WTC11 (cell line): ENCODE measurements at regions not wholly inside any gene's neighbourhood (a gene's known extent, or its start where the extent isn't known, plus 50 kb on each side); places are given as distances from the start of the nearest gene placed in this dataset.

Source experiments
- ATAC-seq: fragments of 200-7000 bp; cut with Tn5 transposase; 2 replicates; pipeline ENCODE4 v1.10.0; 2021; ENCODE audit warnings: mild to moderate bottlenecking, moderate library complexity
- CTCF ChIA-PET: fragments of 300-600 bp; sonication (Branson Sonifier 250); formaldehyde crosslinking; loops from one replicate; lab custom pipeline; 2021; ENCODE audit warnings: antibody characterized with exemption; lab: Charles Lee
- POLR2A ChIA-PET: fragments of 350-600 bp; sonication (Branson Sonifier 250); formaldehyde crosslinking; loops from one replicate; lab custom pipeline; 2021; ENCODE audit warnings: antibody characterized with exemption; lab: Charles Lee
- DNase-seq: peaks from one replicate; pipeline ENCODE4 v3.0.0; 2021; ENCODE audit warnings: low spot score
- H3K27ac Mint-ChIP-seq: 2 replicates; pipeline ENCODE4 v1.8.0; 2021; ENCODE audit warnings: mixed read lengths
- H3K27me3 Mint-ChIP-seq: 2 replicates; pipeline ENCODE4 v1.8.0; 2021; ENCODE audit warnings: low read depth, mild to moderate bottlenecking, moderate library complexity, mixed read lengths
- H3K36me3 Mint-ChIP-seq: 2 replicates; pipeline ENCODE4 v1.8.0; 2021; ENCODE audit warnings: mixed read lengths
- H3K4me1 Mint-ChIP-seq: 2 replicates; pipeline ENCODE4 v1.8.0; 2022; ENCODE audit warnings: mixed read lengths
- H3K4me3 Mint-ChIP-seq: 2 replicates; pipeline ENCODE4 v1.8.0; 2021; ENCODE audit warnings: mild to moderate bottlenecking, moderate library complexity, mixed read lengths
- H3K9me3 Mint-ChIP-seq: 2 replicates; pipeline ENCODE4 v1.8.0; 2021; ENCODE audit warnings: mixed read lengths
- AFF4 ChIP-seq: sonication (generic); formaldehyde crosslinking; IDR thresholded peaks from 2 replicates; pipeline ENCODE4 v1.8.1; 2023; ENCODE audit warnings: mild to moderate bottlenecking, missing genetic modification reagents, borderline replicate concordance
- ATF6 ChIP-seq: sonication (generic); formaldehyde crosslinking; IDR thresholded peaks from 2 replicates; pipeline ENCODE4 v1.8.1; 2023; ENCODE audit warnings: mild to moderate bottlenecking, missing genetic modification reagents
- CTCF ChIP-seq: fragments of 200-600 bp; IDR thresholded peaks from 2 replicates; pipeline ENCODE4 v1.8.0; 2022; ENCODE audit warnings: antibody characterized with exemption
- E2F4 ChIP-seq: sonication (generic); formaldehyde crosslinking; IDR thresholded peaks from 2 replicates; pipeline ENCODE4 v1.8.1; 2022; ENCODE audit warnings: low read depth, mild to moderate bottlenecking, moderate library complexity, missing genetic modification reagents, borderline replicate concordance
- ETV6 ChIP-seq: sonication (generic); formaldehyde crosslinking; IDR thresholded peaks from 2 replicates; pipeline ENCODE4 v1.8.1; 2022; ENCODE audit warnings: mild to moderate bottlenecking, missing genetic modification reagents
- IRF2 ChIP-seq: sonication (generic); formaldehyde crosslinking; IDR thresholded peaks from 2 replicates; pipeline ENCODE4 v1.8.0; 2022; ENCODE audit warnings: low read depth, missing genetic modification reagents, borderline replicate concordance
- JAZF1 ChIP-seq: fragments of 250-450 bp; sonication (Bioruptor Pico); IDR thresholded peaks from 2 replicates; pipeline ENCODE4 v1.9.0; 2021; ENCODE audit warnings: moderate library complexity, mild to moderate bottlenecking, inconsistent platforms
- MXD4 ChIP-seq: fragments of 250-450 bp; sonication (Bioruptor Pico); IDR thresholded peaks from 2 replicates; pipeline ENCODE4 v1.8.0; 2021; ENCODE audit warnings: mild to moderate bottlenecking, moderate library complexity, borderline replicate concordance
- NR1H2 ChIP-seq: sonication (generic); formaldehyde crosslinking; IDR thresholded peaks from 2 replicates; pipeline ENCODE4 v1.9.0; 2021; ENCODE audit warnings: mild to moderate bottlenecking, moderate library complexity, missing genetic modification reagents
- PRRX2 ChIP-seq: fragments of 250-450 bp; sonication (Bioruptor Pico); IDR thresholded peaks from 2 replicates; pipeline ENCODE4 v1.8.0; 2021; ENCODE audit warnings: mild to moderate bottlenecking
- SOX15 ChIP-seq: fragments of 250-450 bp; sonication (Bioruptor Pico); IDR thresholded peaks from 2 replicates; pipeline ENCODE4 v1.9.0; 2021; ENCODE audit warnings: mild to moderate bottlenecking
- SP1 ChIP-seq: sonication (generic); formaldehyde crosslinking; conservative IDR thresholded peaks from 2 replicates; pipeline ENCODE4 v1.8.1; 2022; ENCODE audit warnings: missing genetic modification reagents
- STAT6 ChIP-seq: sonication (generic); formaldehyde crosslinking; conservative IDR thresholded peaks from 2 replicates; pipeline ENCODE4 v1.8.1; 2023; ENCODE audit warnings: mild to moderate bottlenecking, low read depth, missing genetic modification reagents, moderate library complexity
- TCF7 ChIP-seq: sonication (generic); formaldehyde crosslinking; IDR thresholded peaks from 2 replicates; pipeline ENCODE4 v1.8.0; 2022; ENCODE audit warnings: mild to moderate bottlenecking, low read depth, missing genetic modification reagents, moderate library complexity
- TP53 ChIP-seq: sonication (generic); formaldehyde crosslinking; IDR thresholded peaks from 2 replicates; pipeline ENCODE4 v1.8.1; 2023; ENCODE audit warnings: mild to moderate bottlenecking, missing genetic modification reagents
- USF1 ChIP-seq: sonication (generic); formaldehyde crosslinking; IDR thresholded peaks from 2 replicates; pipeline ENCODE4 v1.8.0; 2022; ENCODE audit warnings: mild to moderate bottlenecking, missing genetic modification reagents
- ZBTB21 ChIP-seq: sonication (generic); formaldehyde crosslinking; IDR thresholded peaks from 2 replicates; pipeline ENCODE4 v1.8.1; 2023; ENCODE audit warnings: mild to moderate bottlenecking, missing genetic modification reagents, borderline replicate concordance
- ZNF512 ChIP-seq: sonication (generic); formaldehyde crosslinking; IDR thresholded peaks from 2 replicates; pipeline ENCODE4 v1.8.1; 2022; ENCODE audit warnings: missing genetic modification reagents, borderline replicate concordance

GRCh38 chr12:91781114-91781513, 364.5 kb downstream of the BTG1 start (continued):
- TF ChIP-seq USF1 (CRISPR knock-in tag): no peak
- TF ChIP-seq TCF7 (CRISPR knock-in tag): no peak
- TF ChIP-seq ATF6 (CRISPR knock-in tag): no peak
- TF ChIP-seq ETV6: no peak
- TF ChIP-seq TP53: no peak
- no peak for TF ChIP-seq STAT6 (CRISPR knock-in tag)
- no peak for TF ChIP-seq AFF4 (CRISPR knock-in tag)
- TF ChIP-seq ZNF512 (CRISPR knock-in tag): no peak
- TF ChIP-seq ZBTB21: no peak

- POLR2A ChIA-PET: no interaction called here
- ATAC-seq (peak; percentile 47; the same call in 1 of the 2 replicates), DNase-seq (no peak)
- CTCF ChIA-PET: interaction anchor here (1.3 kb wide), 1 partner anchor 33 kb away, joined by 4 read pairs; no protein-coding TSS in a partner anchor
- no peaks in the 10 kb centered on the region for H3K36me3 Mint-ChIP-seq
- H3K27ac Mint-ChIP-seq: no peak overlapping the region
- H3K4me1 Mint-ChIP-seq: peaks cover 8% of the 10 kb centered on the region; the same call in 1 of the 2 replicates
- no peaks in the 10 kb centered on the region for H3K27me3 Mint-ChIP-seq
- peaks cover 12% of the 10 kb centered on the region for H3K9me3 Mint-ChIP-seq
- H3K4me3 Mint-ChIP-seq: no peak overlapping the region
- no peak for TF ChIP-seq MXD4 (CRISPR knock-in tag)
- no peak for TF ChIP-seq NR1H2 (CRISPR knock-in tag)
- no peak for TF ChIP-seq IRF2 (CRISPR knock-in tag)
- TF ChIP-seq E2F4 (CRISPR knock-in tag): no peak
- TF ChIP-seq JAZF1 (CRISPR knock-in tag): no peak
- TF ChIP-seq CTCF: no peak
- no peak for TF ChIP-seq SP1 (CRISPR knock-in tag)
- no peak for TF ChIP-seq SOX15 (CRISPR knock-in tag)
- no peak for TF ChIP-seq PRRX2 (CRISPR knock-in tag)
- no peak for TF ChIP-seq STAT6 (CRISPR knock-in tag)
- no peak for TF ChIP-seq ZBTB21
- no peak for TF ChIP-seq USF1 (CRISPR knock-in tag)
Measured at GRCh38 chr12:91778938-91779400, 366.7 kb downstream of the BTG1 start.
